ENCODE measurements at regions not wholly inside any gene's neighbourhood (a gene's known extent, or its start where the extent isn't known, plus 50 kb on each side); places are given as distances from the start of the nearest gene placed in this dataset.
A peak's percentile ranks its signal among the peaks of the same experiment; 100 is the strongest.

- no peak for TF ChIP-seq POLR2A (IDR thresholded peaks at IDR 0.05)
- TF ChIP-seq CTCF (IDR thresholded peaks at IDR 0.05) = no peak
- Histone ChIP-seq H3K9me3 (no peaks in the 10 kb centered on the region), H3K27ac (no peak overlapping the region), H3K36me3 (no peaks in the 10 kb centered on the region), H3K27me3 (no peaks in the 10 kb centered on the region), H3K4me3 (no peak overlapping the region), H3K4me1 (no peaks in the 10 kb centered on the region)
- no peak for DNase-seq
These were observed 396.0 kb downstream of the MEIS1 start for GRCh38 chr2:66830881-66831280.

- Histone ChIP-seq H3K27ac (no peak overlapping the region), H3K36me3 (no peaks in the 10 kb centered on the region), H3K4me1 (no peaks in the 10 kb centered on the region), H3K27me3 (no peaks in the 10 kb centered on the region), H3K9me3 (no peaks in the 10 kb centered on the region), H3K4me3 (no peak overlapping the region)
- TF ChIP-seq POLR2A (IDR thresholded peaks at IDR 0.05) (no peak), CTCF (IDR thresholded peaks at IDR 0.05) (no peak)
- DNase-seq = no peak
These were observed 397.9 kb downstream of the MEIS1 start for GRCh38 chr2:66832646-66833435.

- Histone ChIP-seq H3K9me3 (no peaks in the 10 kb centered on the region), H3K36me3 (no peaks in the 10 kb centered on the region), H3K27me3 (no peaks in the 10 kb centered on the region), H3K4me3 (no peak overlapping the region), H3K4me1 (no peaks in the 10 kb centered on the region), H3K27ac (no peak overlapping the region)
- no peak for DNase-seq
- TF ChIP-seq CTCF (IDR thresholded peaks at IDR 0.05) (no peak), POLR2A (IDR thresholded peaks at IDR 0.05) (no peak)
These were observed 399.9 kb downstream of the MEIS1 start for GRCh38 chr2:66834859-66835258.

GRCh38 chr2:66836851-66837250 is 401.9 kb downstream of the MEIS1 start:
- Histone ChIP-seq H3K9me3 (no peaks in the 10 kb centered on the region), H3K4me1 (no peaks in the 10 kb centered on the region), H3K27me3 (no peaks in the 10 kb centered on the region), H3K27ac (no peak overlapping the region), H3K4me3 (no peak overlapping the region), H3K36me3 (no peaks in the 10 kb centered on the region)
- DNase-seq = no peak
- no peak for TF ChIP-seq CTCF (IDR thresholded peaks at IDR 0.05)
- no peak for TF ChIP-seq POLR2A (IDR thresholded peaks at IDR 0.05)

- Histone ChIP-seq H3K27me3 (no peaks in the 10 kb centered on the region), H3K9me3 (no peaks in the 10 kb centered on the region), H3K36me3 (no peaks in the 10 kb centered on the region), H3K4me1 (no peaks in the 10 kb centered on the region), H3K4me3 (no peak overlapping the region), H3K27ac (peak overlapping the region in 1 of 4 donors; percentile 73)
- TF ChIP-seq POLR2A (IDR thresholded peaks at IDR 0.05) (no peak), CTCF (IDR thresholded peaks at IDR 0.05) (no peak)
- DNase-seq = no peak
These were observed 404.8 kb downstream of the MEIS1 start for GRCh38 chr2:66839551-66840320.

All from Peyer's patch (tissue), 4 donors.